Retinal pigment epithelial cell (primary cell): ENCODE measurements at regions not wholly inside any gene's neighbourhood (a gene's known extent, or its start where the extent isn't known, plus 50 kb on each side); places are given as distances from the start of the nearest gene placed in this dataset.

Source experiments
- DNase-seq: peaks from one replicate; pipeline ENCODE4 v3.0.0-alpha.2; 2010; ENCODE audit warnings: low read depth
- H3K4me3 ChIP-seq: 2 replicates; pipeline ENCODE4 v1.5.1; 2011; ENCODE audit warnings: mild to moderate bottlenecking, low read length, control low read depth, moderate library complexity
- TF ChIP-seq, protein P1 (sequence below): conservative IDR thresholded peaks from 2 replicates; pipeline ENCODE4 v1.5.1; 2011; ENCODE audit warnings: low read depth, low read length, control low read depth, inconsistent platforms

- no peak for DNase-seq
- no peak overlapping the region for H3K4me3 ChIP-seq
- TF ChIP-seq, protein P1, sequence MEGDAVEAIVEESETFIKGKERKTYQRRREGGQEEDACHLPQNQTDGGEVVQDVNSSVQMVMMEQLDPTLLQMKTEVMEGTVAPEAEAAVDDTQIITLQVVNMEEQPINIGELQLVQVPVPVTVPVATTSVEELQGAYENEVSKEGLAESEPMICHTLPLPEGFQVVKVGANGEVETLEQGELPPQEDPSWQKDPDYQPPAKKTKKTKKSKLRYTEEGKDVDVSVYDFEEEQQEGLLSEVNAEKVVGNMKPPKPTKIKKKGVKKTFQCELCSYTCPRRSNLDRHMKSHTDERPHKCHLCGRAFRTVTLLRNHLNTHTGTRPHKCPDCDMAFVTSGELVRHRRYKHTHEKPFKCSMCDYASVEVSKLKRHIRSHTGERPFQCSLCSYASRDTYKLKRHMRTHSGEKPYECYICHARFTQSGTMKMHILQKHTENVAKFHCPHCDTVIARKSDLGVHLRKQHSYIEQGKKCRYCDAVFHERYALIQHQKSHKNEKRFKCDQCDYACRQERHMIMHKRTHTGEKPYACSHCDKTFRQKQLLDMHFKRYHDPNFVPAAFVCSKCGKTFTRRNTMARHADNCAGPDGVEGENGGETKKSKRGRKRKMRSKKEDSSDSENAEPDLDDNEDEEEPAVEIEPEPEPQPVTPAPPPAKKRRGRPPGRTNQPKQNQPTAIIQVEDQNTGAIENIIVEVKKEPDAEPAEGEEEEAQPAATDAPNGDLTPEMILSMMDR = no peak
These were observed 267.3 kb downstream of the MTX2 start for GRCh38 chr2:176536439-176537133.

DNA sequence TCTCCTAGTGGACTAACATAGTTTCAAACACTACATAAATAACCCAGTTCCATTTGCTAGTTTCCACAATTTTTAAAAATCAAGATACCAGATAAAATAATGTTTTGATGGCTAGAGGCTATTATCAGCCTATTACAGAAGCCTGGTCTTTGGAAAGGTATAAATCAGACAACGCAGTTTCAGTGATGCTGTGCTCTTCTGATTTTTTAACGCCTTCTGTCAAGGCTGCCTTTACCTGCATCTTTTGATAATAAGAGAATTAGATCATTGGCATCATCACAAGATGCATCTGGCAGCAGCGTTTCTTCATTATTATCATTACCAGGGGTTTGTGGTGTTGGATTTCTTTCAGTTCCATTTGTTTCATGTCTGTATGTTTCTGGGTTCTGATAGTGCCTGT lies 268.7 kb downstream of the MTX2 start:
- TF ChIP-seq, protein P1 = no peak
- DNase-seq = no peak

GRCh38 chr2:176540995-176541394 lies 271.8 kb downstream of the MTX2 start:
- H3K4me3 ChIP-seq = no peak overlapping the region
- TF ChIP-seq, protein P1 = no peak
- DNase-seq = no peak

More for the DNA sequence above, 268.7 kb downstream of the MTX2 start:
- no peak overlapping the region for H3K4me3 ChIP-seq

- H3K4me3 ChIP-seq = no peak overlapping the region
- TF ChIP-seq, protein P1 = no peak
- no peak for DNase-seq
These were observed 273.2 kb downstream of the MTX2 start for GRCh38 chr2:176542476-176542875.

DNA sequence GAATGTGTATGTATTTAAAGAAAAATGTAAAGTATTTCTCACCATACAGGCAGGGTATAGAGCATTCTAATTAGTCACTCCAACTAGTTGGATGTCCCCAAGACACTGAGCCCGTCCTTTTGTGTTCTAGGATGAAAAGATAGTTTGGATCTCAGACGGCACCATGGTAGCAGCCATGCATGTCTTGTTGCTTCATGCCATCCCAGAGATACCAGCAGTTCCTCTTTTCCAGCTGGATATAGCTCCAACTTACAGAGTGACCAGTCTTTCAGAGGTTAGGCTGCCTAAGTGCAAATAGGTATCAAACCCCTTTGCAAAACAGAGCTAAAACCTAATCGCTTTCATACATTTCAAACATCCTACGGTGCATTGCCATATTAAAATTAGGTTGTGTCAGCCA lies 275.3 kb downstream of the MTX2 start:
- DNase-seq = no peak
- TF ChIP-seq, protein P1 = no peak
- no peak overlapping the region for H3K4me3 ChIP-seq

DNA sequence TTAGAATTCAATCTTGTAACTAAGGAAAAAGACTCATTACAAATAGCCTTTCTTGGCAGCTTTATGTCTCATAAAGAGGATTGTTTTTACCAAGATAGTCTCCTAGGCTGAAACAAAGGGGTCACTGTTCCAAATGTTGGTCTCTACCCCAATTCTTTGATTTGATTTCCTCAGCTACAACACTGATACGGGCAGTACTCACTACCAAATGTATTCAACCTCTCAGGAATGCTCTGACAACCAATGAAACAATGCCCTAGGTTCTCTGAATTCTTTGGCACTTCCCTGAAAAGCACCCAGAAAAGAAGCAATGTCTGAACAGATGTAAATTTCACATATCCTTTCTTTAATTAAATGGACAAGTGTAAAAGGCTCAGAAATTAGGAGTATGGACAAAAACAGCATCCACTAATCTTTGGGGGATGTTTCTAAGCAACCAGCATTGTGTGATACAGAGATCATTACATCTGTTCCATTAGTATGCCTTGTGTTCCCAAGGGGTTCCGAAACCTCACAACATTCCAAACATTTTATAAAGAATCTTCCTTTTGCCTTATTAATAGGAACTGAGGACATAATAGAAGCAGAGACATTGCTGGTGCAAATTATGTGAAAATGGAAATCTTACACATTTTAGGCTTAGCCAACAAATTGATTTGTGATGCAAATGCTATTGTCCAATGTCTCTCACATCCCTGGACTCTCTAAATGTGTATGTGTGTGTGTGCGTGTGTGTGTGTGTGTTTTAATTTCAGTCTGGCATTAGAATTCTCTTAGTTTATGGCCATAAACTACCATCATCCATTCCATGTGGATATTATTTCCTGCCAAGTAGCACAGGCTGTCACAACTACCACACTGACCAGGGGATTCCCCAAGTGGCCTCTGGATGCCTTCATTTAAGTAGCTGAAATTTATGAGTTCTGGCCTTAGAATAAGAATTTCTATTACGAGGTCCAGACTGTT lies 276.0 kb downstream of the MTX2 start:
- no peak for DNase-seq
- TF ChIP-seq, protein P1 = no peak
- H3K4me3 ChIP-seq = no peak overlapping the region

DNA sequence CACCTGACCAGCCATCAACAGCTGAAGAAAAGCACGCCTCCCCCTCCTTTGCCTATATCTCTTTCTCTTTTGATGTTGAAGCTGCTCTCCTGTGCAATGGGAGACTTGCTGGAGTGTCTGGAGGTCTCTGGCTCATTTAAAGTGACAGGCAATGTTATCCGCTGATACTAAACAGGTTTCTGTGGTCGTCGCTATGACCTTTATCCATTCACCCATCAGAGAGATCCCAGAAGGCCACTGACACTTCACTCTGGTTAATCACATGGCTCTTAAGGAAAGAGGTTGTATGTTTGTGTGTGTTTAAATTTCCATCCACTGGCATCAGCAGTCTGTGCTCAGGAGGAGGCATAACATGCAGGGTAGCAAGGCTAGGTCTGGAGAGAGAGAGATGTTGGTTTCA lies 277.3 kb downstream of the MTX2 start:
- TF ChIP-seq, protein P1 = no peak
- no peak overlapping the region for H3K4me3 ChIP-seq
- no peak for DNase-seq
